ENCODE measurements at regions not wholly inside any gene's neighbourhood (a gene's known extent, or its start where the extent isn't known, plus 50 kb on each side); places are given as distances from the start of the nearest gene placed in this dataset.
A peak's percentile ranks its signal among the peaks of the same experiment; 100 is the strongest.
"Not testable (repeated sequence)": the region's sequence is repeated elsewhere in the genome, so short reads cannot be mapped to it uniquely, and the experiment has no call there.

- H3K4me3 ChIP-seq (ENCODE audit: low read depth, low read length): no peak overlapping the region
- DNase-seq (ENCODE audit: low read depth, low spot score): no peak
- TF ChIP-seq, protein P1, sequence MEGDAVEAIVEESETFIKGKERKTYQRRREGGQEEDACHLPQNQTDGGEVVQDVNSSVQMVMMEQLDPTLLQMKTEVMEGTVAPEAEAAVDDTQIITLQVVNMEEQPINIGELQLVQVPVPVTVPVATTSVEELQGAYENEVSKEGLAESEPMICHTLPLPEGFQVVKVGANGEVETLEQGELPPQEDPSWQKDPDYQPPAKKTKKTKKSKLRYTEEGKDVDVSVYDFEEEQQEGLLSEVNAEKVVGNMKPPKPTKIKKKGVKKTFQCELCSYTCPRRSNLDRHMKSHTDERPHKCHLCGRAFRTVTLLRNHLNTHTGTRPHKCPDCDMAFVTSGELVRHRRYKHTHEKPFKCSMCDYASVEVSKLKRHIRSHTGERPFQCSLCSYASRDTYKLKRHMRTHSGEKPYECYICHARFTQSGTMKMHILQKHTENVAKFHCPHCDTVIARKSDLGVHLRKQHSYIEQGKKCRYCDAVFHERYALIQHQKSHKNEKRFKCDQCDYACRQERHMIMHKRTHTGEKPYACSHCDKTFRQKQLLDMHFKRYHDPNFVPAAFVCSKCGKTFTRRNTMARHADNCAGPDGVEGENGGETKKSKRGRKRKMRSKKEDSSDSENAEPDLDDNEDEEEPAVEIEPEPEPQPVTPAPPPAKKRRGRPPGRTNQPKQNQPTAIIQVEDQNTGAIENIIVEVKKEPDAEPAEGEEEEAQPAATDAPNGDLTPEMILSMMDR (IDR thresholded peaks at IDR 0.05; ENCODE audit: low read depth, low read length): no peak
- in situ Hi-C loops (cut with HindIII; ENCODE audit: low sequenced_read_pairs): no loop called here
Observed at GRCh38 chr19:37313335-37313627, 57.6 kb upstream of the ZNF527 start.

DNA sequence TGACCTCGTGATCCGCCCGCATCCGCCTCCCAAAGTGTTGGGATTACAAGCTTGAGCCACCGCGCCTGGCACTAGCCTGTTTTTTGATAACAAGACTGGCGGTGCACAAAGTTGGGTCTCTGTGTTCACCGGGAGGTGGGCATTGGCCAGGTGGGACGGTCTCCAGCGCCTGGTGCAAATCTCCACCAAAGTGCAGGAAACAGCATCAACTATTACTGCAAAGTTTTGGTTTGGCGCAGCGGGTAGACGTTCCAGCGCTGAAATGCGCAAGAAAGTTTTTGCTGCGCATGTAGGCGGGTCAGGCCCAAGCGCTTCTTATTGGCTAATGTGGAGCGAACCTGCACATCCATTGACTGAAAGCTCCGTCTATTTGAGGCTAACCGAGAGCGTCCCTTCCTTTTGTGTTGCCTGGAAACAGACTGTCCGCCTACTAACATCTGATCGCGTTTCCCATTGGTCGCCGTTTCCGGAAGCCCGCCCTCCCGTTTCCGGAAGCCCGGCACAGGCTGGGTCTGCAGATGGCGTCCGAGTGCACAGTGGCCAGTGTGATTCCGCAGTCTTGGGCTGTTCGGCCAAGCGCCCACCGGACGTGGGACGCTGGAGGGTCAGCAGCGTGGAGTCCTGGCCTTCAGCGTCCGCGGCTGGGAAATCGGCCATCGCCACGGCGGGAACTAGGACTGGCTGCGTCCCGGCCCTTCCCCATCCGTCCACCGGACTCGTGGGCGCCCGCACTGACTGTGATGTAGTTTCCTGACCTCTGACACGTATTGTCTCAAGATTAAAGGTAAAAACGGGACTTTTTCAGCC is 53.3 kb upstream of the ZNF527 start:
- in situ Hi-C loops (cut with HindIII; ENCODE audit: low sequenced_read_pairs): no loop called here

GRCh38 chr19:37320988-37321387 is 49.9 kb upstream of the ZNF527 start:
- H3K4me3 ChIP-seq (ENCODE audit: low read depth, low read length); in situ Hi-C loops (cut with HindIII; ENCODE audit: low sequenced_read_pairs); DNase-seq (ENCODE audit: low read depth, low spot score): not testable (repeated sequence)

More for the DNA sequence above, 53.3 kb upstream of the ZNF527 start:
- TF ChIP-seq, protein P1 (IDR thresholded peaks at IDR 0.05; ENCODE audit: low read depth, low read length): peak; percentile 30
- peak overlapping the region; percentile 86 for H3K4me3 ChIP-seq (ENCODE audit: low read depth, low read length)
- DNase-seq (ENCODE audit: low read depth, low spot score): peak; percentile 99

Measured in astrocyte of the spinal cord (primary cell).